ENCODE measurements at regions not wholly inside any gene's neighbourhood (a gene's known extent, or its start where the extent isn't known, plus 50 kb on each side); places are given as distances from the start of the nearest gene placed in this dataset.

- DNase-seq (ENCODE audit: low read depth in 2 of 2) = no peak
Measured at GRCh38 chr1:82893712-82894470, 1093.2 kb downstream of the ADGRL2 start.

- no peak for DNase-seq (ENCODE audit: low read depth in 2 of 2)
Measured at GRCh38 chr1:82880506-82880905, 1079.8 kb downstream of the ADGRL2 start.

- DNase-seq (ENCODE audit: low read depth in 2 of 2) = peak in 1 of 2 experiments; percentile 3
Measured at GRCh38 chr1:82879701-82880305, 1079.1 kb downstream of the ADGRL2 start.

- no peak for DNase-seq (ENCODE audit: low read depth in 2 of 2)
Measured at GRCh38 chr1:82875170-82875569, 1074.4 kb downstream of the ADGRL2 start.

- no peak for DNase-seq (ENCODE audit: low read depth in 2 of 2)
Measured at GRCh38 chr1:82874041-82874440, 1073.3 kb downstream of the ADGRL2 start.

GRCh38 chr1:82870332-82870731 is 1069.6 kb downstream of the ADGRL2 start:
- DNase-seq (ENCODE audit: low read depth in 2 of 2) = no peak

- no peak for DNase-seq (ENCODE audit: low read depth in 2 of 2)
Measured at GRCh38 chr1:82867781-82868180, 1067.0 kb downstream of the ADGRL2 start.

GRCh38 chr1:82861749-82862148 is 1061.0 kb downstream of the ADGRL2 start:
- DNase-seq (ENCODE audit: low read depth in 2 of 2) = no peak

- DNase-seq (ENCODE audit: low read depth in 2 of 2) = no peak
Measured at GRCh38 chr1:82858031-82858430, 1057.3 kb downstream of the ADGRL2 start.

GRCh38 chr1:82849460-82849859 is 1048.7 kb downstream of the ADGRL2 start:
- DNase-seq (ENCODE audit: low read depth in 2 of 2) = no peak

GRCh38 chr1:82848043-82848442 is 1047.3 kb downstream of the ADGRL2 start:
- no peak for DNase-seq (ENCODE audit: low read depth in 2 of 2)

- DNase-seq (ENCODE audit: low read depth in 2 of 2) = no peak
Measured at GRCh38 chr1:82845866-82846265, 1045.1 kb downstream of the ADGRL2 start.

GRCh38 chr1:82844911-82845827 is 1044.4 kb downstream of the ADGRL2 start:
- no peak for DNase-seq (ENCODE audit: low read depth in 2 of 2)

- no peak for DNase-seq (ENCODE audit: low read depth in 2 of 2)
Measured at GRCh38 chr1:82844447-82844846, 1043.7 kb downstream of the ADGRL2 start.

GRCh38 chr1:82843876-82844275 is 1043.1 kb downstream of the ADGRL2 start:
- no peak for DNase-seq (ENCODE audit: low read depth in 2 of 2)

- DNase-seq (ENCODE audit: low read depth in 2 of 2) = no peak
Measured at GRCh38 chr1:82840192-82840591, 1039.5 kb downstream of the ADGRL2 start.

- DNase-seq (ENCODE audit: low read depth in 2 of 2) = peak in 1 of 2 experiments; percentile 18
Measured at GRCh38 chr1:82837766-82838465, 1037.2 kb downstream of the ADGRL2 start.

GRCh38 chr1:82836973-82837680 is 1036.4 kb downstream of the ADGRL2 start:
- no peak for DNase-seq (ENCODE audit: low read depth in 2 of 2)

- no peak for DNase-seq (ENCODE audit: low read depth in 2 of 2)
Measured at GRCh38 chr1:82836213-82836972, 1035.7 kb downstream of the ADGRL2 start.

GRCh38 chr1:82830690-82831380 is 1030.1 kb downstream of the ADGRL2 start:
- no peak for DNase-seq (ENCODE audit: low read depth in 2 of 2)

Data from fibroblast of skin of left quadriceps (primary cell).